NCI-H2107 treated with DMSO at 0.1 percent for 48 hours (cell line): ENCODE measurements at regions not wholly inside any gene's neighbourhood (a gene's known extent, or its start where the extent isn't known, plus 50 kb on each side); places are given as distances from the start of the nearest gene placed in this dataset.
"Not testable (repeated sequence)": the region's sequence is repeated elsewhere in the genome, so short reads cannot be mapped to it uniquely, and the experiment has no call there.

Experiments used
- DNase-seq: peaks from one replicate; lab custom pipeline; 2025; ENCODE audit not compliant: unreplicated experiment; lab: John Stamatoyannopoulos, UW

DNA sequence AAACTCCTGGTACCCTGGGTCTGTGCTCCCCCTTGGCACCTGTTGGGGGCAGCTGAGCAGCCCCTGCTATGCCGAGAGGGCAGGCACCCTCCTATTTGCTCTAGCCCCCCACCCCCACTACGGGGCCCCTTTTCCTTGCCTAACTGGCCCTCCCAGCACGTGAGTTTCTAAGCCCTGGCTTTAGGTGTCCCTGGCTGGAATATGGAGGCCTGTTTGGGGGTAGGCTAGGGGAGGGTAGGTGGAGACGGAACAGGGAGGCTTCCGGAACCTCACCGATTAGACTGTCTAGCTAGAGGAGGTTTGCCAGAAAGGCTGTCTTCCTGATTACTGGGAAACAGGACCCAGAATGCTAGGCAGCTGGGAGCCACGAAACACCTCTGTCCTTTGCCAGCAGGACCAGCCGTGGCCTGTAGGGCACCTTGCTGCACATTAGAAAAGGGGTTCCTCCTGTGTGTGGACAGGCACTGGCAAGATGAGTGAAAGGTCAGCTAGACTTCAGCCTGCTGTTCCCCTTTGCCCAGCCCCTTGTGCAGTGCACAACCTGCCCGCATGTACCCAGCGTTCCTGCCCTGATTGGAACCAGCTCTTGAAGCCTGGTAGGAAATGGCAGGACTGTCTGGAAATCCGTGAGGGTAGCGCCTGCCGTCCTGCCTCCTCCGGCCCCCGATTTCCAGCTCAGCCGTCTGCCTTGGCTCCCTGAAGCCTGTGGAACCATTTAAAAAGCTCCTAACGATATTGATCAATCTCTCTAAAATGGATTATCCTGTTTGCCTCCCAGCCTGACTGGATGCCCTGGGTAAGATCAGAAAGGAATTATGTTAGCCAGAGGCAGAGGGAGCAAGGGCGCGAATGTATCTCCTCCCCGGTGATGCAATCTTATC lies 83.4 kb upstream of the GSE1 start:
- no peak for DNase-seq

- peak; percentile 93 for DNase-seq
Observed at GRCh38 chr16:85530370-85530739, 82.8 kb upstream of the GSE1 start.

DNA sequence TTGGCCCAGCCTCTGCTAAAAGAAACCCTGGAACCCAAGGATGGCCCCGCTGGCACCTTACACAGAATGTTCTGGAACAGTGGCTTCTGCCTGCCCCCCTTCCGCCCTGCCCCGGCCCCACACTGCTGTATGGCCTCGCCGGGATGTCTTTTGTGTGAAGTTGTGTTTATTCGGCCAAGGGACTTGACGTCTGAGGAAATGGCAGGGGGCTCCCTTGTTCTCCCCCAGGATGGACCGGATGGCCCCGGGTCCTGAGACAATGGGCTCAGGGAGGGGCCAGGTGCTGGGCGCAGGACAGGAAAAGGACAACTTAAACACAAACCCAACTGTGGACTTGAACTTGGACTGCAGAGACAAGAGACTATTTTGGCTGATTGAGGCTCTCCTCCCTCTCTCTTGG lies 81.6 kb upstream of the GSE1 start:
- DNase-seq = no peak

GRCh38 chr16:85532147-85532546 lies 81.0 kb upstream of the GSE1 start:
- no peak for DNase-seq

DNA sequence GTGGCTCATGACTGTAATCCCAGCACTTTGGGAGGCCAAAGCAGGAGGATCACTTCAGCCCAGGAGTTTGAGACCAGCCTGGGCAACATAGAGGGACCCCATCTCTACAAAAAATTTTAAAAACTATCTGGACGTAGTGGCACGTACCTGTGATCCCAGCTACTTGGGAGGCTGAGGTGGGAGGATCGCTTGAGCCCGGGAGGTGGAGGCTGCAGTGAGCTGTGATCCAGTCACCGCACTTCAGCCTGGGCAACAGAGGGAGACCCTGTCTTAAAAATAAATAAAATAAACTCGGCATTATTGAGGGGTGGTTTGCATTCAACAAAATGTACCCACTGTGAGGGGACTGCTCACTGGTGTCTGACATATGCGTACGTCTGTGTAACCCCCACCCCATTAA lies 79.5 kb upstream of the GSE1 start:
- not testable (repeated sequence) for DNase-seq

- DNase-seq = no peak
Observed at GRCh38 chr16:85534536-85535351, 78.4 kb upstream of the GSE1 start.

GRCh38 chr16:85535352-85536072 lies 77.6 kb upstream of the GSE1 start:
- no peak for DNase-seq

- no peak for DNase-seq
Observed at GRCh38 chr16:85536073-85536410, 77.1 kb upstream of the GSE1 start.

GRCh38 chr16:85536411-85537330 lies 76.5 kb upstream of the GSE1 start:
- no peak for DNase-seq

- no peak for DNase-seq
Observed at GRCh38 chr16:85537331-85537788, 75.8 kb upstream of the GSE1 start.

GRCh38 chr16:85537795-85538401 lies 75.2 kb upstream of the GSE1 start:
- DNase-seq = no peak

- no peak for DNase-seq
Observed at GRCh38 chr16:85539084-85539483, 74.0 kb upstream of the GSE1 start.

GRCh38 chr16:85539629-85540291 lies 73.4 kb upstream of the GSE1 start:
- no peak for DNase-seq

DNA sequence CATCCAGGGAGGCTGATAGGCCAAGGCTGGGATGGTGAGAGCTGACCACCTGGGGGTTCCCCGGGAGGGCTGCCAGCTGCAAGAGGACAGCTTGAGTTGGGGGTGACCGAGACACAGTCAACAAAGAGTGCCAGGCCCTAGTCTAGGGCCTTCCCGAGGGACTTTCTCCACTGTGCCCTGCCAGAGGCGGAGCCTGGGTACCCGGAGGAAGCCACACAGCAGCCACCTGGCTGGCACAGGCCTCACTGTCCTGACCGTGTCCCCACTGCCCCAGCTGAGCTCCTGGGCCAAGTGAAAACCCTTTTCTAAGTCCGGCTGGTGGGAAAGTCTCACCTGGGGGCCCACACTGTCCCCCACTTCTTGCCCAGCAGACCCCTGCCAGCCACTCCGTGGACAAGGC lies 71.9 kb upstream of the GSE1 start:
- DNase-seq = peak; percentile 29

DNA sequence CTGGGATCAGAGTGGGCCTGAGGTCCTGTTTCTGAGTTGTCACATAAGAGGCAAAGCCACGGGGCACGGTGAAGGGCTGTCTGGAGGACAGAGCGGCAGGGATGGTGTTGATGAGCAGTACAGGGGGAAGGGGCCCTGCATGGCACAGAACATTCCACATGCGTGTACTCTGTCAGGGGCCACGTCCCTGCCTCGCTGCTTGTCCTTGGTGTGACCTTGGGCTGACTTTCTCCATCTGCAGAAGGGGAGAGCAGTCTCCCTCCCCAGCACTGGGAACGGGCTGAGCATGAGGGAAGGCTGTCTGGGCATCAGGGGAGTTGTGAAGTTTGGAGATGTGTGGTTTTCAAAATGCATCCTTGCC lies 71.5 kb upstream of the GSE1 start:
- no peak for DNase-seq

DNA sequence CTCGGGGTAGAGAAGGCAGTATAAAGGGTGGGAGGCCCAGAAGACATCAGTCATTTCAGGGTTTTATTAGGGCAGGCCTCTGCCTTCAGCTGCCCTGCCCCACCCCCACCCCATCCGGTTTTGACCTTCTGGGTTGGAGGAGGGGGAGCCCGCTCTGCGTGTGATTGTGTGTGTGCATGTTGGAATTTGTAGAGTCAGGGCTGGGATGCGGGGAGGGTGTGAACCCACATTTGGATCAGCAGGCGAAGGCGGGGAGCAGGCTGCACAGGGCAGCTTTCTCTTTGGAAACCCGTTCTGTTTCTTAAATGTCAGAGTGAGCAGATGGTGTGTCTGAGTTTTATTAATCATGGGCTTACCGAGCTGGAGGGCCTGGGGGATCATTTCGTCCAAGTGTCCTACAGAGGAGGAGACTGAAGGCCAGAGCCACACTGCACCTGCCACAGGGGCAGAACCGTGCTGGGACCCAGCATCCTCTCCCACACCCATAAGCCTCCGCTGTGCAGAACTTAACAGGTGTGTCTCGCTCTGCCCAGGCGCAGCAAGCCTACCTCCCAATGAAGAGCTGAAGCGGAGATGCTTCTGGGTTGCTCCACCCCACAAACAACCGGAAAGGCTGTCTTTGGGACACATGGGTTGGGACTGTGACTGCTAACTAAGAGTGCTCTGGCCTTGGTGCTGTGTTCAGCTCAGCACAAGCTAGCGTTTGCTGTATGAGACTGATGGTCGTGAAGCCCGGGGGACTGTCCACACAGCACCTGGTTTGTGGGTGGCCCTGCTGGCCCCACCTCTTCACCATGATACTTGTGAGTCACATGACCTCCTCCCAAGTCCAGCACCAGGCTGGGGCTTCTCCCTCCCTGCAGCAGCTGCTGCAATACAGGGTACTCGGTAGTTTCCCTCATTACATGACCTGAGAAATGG lies 70.9 kb upstream of the GSE1 start:
- DNase-seq = peak; percentile 41

DNA sequence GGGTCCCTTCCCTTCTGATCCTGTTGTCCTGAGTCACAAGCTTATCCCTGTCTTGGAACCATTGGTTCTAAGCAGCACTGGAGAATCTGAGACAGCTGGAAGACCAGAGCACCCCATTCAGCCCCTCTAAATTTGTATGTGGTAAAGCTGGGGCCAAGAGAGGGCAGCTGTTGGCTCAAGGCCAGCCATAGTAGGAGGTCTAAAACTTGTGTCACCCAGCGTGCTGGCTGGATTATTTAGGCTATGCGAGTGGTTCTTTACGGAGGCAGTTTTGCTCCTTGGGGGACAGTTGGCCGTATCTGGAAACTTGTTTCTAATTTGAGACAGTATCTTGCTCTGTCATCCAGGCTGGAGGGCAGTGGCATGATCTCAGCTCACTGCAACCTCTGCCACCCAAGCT lies 69.6 kb upstream of the GSE1 start:
- no peak for DNase-seq

DNA sequence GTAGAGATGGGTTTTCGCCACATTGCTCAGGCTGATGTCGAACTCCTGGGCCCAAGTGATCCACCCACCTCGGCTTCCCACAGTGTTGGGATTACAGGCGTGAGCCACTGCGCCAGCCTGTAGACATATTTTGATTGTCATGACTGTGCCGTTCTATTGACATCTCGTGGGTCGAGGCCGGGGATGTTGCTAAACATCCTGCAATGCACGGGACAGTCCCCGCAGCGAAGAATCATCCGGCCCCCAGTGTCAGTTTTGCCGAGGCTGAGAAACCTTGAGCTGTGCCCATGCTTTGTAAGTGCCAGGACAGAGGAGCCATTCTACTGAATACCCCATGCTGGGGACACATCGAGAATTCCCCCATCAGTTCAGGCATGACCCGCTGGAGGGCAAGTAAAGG lies 69.1 kb upstream of the GSE1 start:
- DNase-seq = no peak

DNA sequence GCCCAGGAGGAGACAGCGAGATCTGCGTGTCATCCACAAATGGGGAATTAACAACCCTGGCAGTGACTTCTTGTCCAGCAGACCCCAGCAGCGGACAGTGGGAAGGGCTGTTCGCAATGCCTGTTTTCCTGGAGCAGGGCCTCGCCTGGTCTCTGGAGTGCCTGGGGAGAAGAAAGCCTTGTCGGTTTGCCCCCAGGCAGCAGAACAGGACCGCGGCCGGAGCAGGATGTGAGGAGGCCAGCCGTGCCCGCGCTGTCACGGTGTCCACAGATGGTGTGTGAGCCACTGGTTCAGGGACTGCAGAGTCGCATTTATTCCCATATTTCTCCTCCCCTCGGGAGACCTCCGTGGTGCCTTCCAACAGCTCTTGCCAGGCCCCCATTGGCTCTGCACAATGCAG lies 68.5 kb upstream of the GSE1 start:
- DNase-seq = no peak
